VCaP (cell line): ENCODE measurements at regions not wholly inside any gene's neighbourhood (a gene's known extent, or its start where the extent isn't known, plus 50 kb on each side); places are given as distances from the start of the nearest gene placed in this dataset.

Experiments
- H3K27ac ChIP-seq: fragments of 450-650 bp; 2 replicates; pipeline ENCODE4 v1.5.1; 2017
- TF ChIP-seq, protein P1 (sequence below): fragments of 450-650 bp; conservative IDR thresholded peaks from 2 replicates; pipeline ENCODE4 v1.5.1; 2017; ENCODE audit warnings: mild to moderate bottlenecking, moderate library complexity

DNA sequence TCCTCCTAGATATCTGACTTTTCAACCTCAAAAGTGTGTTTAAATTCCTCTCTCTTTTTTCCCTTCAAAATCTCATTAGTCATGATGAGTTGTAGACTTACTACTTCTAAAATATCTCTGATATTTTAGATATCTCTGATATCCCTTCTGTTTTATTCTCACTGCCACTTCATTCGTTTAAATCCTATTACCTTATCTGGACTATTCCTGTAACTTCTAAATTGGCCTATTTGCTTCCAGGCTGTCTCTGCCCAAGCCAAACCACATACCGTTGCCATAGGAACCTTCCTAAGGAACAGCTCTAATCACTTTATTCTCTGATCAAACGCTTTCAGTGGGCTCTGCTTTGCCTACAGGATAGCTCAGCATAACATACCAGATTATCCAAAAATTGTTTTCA is 333.1 kb upstream of the CHRM3 start:
- H3K27ac ChIP-seq = no peak overlapping the region
- TF ChIP-seq, protein P1, sequence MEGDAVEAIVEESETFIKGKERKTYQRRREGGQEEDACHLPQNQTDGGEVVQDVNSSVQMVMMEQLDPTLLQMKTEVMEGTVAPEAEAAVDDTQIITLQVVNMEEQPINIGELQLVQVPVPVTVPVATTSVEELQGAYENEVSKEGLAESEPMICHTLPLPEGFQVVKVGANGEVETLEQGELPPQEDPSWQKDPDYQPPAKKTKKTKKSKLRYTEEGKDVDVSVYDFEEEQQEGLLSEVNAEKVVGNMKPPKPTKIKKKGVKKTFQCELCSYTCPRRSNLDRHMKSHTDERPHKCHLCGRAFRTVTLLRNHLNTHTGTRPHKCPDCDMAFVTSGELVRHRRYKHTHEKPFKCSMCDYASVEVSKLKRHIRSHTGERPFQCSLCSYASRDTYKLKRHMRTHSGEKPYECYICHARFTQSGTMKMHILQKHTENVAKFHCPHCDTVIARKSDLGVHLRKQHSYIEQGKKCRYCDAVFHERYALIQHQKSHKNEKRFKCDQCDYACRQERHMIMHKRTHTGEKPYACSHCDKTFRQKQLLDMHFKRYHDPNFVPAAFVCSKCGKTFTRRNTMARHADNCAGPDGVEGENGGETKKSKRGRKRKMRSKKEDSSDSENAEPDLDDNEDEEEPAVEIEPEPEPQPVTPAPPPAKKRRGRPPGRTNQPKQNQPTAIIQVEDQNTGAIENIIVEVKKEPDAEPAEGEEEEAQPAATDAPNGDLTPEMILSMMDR = no peak

DNA sequence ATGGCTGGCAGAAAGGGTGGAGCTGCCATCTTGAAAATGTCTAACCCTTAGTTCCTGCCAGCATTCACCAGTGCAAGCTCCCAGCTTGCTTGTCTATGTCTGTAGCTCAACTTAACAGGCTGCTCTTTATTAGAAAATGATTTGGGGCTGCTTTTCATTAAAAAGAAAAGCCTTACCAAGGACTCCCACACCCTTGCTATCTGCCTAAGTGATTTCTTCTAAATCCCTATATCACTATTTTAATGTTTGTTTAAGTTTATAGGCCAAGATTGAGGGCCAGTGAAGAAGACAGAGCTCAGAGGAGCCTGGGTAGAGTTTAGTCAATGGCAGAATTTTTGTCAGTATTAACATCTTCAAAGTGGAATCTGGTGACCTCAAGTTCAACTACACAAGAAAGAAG is 336.8 kb upstream of the CHRM3 start:
- no peak overlapping the region for H3K27ac ChIP-seq
- TF ChIP-seq, protein P1 = no peak

DNA sequence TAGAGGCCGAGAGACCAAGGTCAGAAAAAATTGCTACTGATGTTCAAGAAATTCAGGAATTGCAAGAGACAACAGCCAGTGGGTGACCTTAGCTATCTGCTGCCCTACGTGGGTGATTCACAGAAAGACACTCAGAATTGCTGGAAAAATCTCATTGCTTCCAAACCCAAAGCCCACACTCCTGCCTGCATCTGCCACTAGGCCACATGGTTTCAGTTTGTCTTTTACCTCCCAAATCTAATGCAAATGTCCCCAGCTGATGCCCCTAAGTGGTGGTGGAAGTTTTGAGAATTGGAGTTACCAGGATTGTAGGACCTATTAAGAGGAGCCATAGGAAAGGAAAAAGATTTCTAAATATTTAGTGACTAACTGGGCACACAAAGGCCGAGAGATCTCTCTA is 341.5 kb upstream of the CHRM3 start:
- no peak overlapping the region for H3K27ac ChIP-seq
- TF ChIP-seq, protein P1 = no peak

DNA sequence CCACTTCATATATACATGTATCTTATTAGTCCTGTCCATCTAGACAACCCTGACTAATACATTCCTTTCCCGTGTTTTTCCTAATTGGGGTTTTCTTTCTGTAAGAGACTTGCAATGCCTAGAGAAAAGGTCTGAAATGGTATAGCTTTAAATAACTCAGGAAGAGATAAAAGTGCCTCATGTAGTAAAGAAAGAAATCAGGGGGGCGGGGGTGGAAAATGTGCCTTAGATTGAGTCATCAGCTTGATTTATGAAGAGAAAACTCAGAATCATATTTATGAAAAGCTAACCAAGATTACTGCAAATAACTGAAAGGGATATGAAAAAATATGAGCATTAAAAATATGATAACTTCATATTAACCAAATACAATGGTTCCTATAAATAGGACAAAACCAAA is 345.8 kb upstream of the CHRM3 start:
- TF ChIP-seq, protein P1 = no peak
- peak overlapping the region; percentile 54 for H3K27ac ChIP-seq

DNA sequence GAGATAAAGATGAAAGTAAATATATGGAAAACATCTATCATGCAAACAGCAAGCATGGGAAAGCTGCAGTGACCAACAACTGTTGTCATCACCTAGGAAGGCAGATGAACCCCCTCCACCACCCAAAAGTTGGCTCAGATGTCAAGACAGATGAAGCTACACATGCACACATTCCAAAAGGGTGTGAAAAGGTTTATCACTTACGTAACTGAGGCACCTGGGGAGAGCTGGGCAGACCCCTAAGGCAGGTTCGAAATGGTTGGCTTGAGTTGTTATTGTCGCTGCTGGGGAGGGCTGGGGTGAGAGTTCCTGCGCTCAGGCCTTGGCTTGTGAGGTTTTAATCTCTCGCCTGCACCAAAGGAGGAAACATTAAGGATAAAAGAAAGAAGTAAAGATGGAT is 355.1 kb upstream of the CHRM3 start:
- H3K27ac ChIP-seq = no peak overlapping the region
- TF ChIP-seq, protein P1 = no peak

DNA sequence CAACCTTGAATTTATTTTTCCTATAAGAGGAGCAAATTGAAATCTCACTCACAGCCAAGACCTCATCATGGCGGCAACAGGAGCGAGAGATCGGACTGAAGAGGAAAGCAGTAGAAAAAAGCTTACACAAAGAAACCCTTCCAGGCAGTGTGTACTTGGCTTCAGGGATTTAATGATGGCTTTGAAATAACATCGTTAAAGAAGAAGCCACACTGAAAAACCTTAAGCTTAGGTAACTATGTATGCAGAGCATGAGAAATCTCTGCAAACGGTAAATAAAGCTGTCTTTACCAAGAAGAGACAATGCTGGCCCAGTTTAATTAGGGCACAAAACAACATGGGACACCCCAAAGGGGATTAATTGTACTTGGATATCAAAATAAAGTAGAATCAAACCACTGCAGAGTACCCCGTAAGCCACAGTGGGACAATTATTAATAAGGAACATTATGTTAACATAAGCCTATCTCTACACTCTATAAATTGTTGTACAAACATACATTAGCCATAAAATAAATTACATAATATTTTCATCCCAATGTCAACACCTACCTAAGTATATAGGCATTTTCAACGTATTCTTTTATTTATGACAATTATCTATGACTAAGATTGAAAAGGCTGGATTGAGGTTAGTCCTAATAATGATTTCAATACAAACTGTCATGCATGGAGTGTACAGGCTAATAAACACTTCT is 360.2 kb upstream of the CHRM3 start:
- peak overlapping the region; percentile 74 for H3K27ac ChIP-seq
- TF ChIP-seq, protein P1 = no peak

DNA sequence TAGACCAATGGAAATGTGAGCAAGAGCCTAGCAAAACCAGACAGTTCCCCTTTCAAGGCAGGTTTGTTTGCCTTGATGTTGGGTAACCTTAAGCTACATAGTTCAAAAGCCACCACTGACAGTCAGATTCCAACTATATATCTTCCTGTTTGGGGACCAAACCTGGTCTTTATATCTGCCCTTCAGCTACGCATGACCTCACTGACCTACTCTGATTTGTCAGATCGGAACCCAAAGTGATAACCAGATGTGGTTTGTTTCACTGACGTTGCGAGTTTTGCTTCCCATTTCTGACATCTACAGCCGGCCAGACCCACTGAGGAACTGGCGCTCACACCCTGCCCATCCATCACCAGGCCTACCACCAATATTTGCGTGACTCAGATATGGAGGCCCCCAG is 361.1 kb upstream of the CHRM3 start:
- TF ChIP-seq, protein P1 = no peak
- peak overlapping the region; percentile 74 for H3K27ac ChIP-seq
